Retina (tissue), 1 donor: ENCODE measurements at regions not wholly inside any gene's neighbourhood (a gene's known extent, or its start where the extent isn't known, plus 50 kb on each side); places are given as distances from the start of the nearest gene placed in this dataset.

ENCODE experiments used
- DNase-seq: peaks from one replicate; pipeline ENCODE4 v3.0.0-alpha.2; 2016

DNA sequence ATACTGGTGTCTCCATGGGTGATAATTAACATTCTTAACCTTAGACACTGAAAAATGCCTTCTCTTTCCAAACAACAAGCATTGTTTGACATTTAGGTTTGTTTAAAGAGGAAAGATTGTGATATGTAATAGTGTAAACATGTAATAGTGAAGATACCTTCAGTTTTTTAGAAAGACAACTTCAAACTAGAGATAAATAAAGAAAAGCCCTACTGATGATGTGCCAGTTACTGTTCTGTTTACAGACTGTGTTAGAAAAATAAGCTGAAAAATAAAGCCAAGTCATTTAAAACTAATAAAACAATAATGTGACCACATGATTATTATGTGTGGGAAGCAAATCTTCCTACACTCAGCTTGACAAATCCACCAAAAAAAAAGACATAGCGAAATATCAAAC is 2035.3 kb upstream of the TENM3 start:
- no peak for DNase-seq

- DNase-seq, result no peak
Measured at GRCh38 chr4:180217070-180217469, 2026.1 kb upstream of the TENM3 start.

GRCh38 chr4:180219080-180219479 is 2024.1 kb upstream of the TENM3 start:
- DNase-seq, result no peak

- DNase-seq, result no peak
Measured at GRCh38 chr4:180225977-180226376, 2017.2 kb upstream of the TENM3 start.

DNA sequence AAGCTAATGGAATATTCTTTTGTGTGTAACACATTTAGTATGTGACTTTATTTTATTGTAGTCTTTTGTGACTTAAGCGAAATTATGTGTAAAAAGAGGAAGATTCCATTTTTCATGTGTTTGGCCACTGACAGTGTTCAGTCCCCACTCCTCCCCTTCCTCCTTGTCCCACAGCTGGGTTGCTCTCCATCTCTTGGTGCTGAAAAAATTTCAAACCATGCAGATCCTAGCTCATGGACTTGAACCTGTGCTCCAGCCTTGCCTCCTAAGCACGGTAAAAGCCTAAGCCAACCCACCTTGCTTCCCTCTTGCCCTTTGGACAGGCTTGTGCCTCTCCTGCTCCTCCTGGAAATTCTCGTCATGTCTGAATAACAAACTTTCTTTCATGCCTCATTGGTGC is 2008.5 kb upstream of the TENM3 start:
- DNase-seq, result no peak

GRCh38 chr4:180240670-180241069 is 2002.5 kb upstream of the TENM3 start:
- DNase-seq, result no peak

DNA sequence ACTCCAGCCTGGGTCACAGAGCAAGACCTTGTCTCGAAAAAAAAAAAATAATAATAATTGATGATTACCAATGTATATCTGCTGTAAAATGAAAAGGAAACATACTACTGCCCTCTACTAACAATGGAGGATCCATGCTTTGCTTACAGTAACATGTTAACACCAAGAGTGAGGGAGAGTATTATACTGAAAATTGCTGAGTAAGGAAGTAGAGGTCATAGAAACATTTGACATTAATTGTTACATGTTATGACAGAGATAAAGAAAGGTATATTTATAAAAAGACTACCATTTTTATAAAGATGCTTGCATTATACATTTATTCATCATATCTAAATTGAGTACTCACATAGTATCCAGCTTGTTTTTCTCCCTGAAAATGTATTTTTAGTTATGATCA is 1989.8 kb upstream of the TENM3 start:
- no peak for DNase-seq

DNA sequence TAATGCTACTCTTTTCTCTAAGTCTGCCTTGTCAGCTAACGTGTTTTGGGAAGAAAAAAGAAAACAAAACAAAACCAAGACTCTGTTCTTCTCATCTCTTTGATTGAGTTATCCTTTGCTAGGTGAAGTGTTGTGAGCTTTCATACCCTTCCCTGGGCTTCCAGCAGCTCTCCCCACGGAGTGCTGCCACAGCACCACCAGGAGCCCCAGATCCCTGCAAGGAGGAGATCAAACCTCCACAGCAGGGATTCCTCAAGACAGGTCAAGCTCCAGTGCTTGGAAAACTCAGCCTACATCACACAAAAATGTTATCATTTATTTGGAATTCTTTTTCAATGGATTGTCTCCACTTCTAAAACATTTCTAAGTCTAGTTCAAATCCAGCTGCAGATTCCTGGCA is 1981.9 kb upstream of the TENM3 start:
- DNase-seq, result no peak

DNA sequence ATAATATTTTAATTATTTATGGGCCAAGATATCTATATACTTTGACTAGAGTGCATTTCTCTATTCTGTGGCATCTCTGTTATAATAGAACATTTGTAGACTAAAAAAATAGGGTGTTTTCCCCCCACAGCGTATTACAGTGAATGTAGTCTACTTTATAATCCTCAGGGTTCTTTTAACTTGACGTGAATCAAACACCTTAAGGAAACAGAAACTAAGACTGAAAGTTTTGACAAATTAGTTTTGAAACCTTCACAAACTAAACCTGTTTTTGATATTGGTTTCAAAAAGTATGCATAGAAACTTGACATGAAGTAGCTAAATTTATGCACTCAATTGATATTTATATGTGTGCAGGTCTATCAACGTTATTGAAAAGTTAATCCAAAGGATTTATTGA is 1963.1 kb upstream of the TENM3 start:
- no peak for DNase-seq

DNA sequence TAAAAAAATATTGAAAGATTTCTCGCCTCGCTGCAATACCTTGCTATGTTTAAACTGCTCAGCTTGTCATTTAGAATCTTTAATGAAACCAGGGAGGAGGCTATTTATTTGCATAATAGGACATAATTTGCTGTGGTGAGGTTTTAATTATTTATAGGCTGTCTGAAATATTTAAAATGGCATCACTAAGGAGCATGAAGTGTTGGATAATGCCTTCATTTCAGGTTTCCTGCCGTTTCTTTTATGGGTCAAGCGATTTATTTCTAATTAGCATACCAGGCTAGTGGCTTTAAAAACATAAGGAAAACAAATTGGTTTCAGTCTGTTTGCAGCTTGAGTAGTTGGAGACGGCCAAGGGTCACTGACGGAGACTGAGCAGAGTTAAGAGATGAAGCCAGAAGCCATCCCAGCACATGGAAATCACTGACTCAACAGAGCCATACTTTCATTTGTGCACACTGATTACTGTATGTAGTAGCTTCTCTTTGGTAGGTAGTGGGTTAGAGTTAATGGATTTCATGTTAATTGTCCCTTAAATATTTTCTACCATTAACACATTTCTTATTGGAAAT is 1962.4 kb upstream of the TENM3 start:
- peak; percentile 42 for DNase-seq

DNA sequence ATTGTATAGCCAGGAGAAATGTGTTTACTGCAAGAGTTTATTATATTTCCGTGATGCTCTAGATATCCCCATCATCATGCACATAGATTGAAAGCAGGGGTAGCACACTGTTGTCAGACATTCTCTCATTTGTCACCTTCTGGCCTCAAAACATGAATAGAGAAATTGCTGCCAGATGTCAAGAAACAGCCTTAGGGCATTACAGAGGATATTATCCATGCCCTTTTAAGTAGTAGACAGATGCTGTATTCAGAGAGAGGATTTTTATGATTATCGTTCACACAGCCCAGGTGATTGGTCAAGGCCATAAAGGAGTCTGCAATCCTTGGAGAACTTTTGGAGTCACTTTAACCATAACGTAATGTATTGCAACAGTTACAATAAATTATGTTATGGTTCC is 1961.5 kb upstream of the TENM3 start:
- peak; percentile 4 for DNase-seq

- DNase-seq, result no peak
Measured at GRCh38 chr4:180284267-180284666, 1958.9 kb upstream of the TENM3 start.

DNA sequence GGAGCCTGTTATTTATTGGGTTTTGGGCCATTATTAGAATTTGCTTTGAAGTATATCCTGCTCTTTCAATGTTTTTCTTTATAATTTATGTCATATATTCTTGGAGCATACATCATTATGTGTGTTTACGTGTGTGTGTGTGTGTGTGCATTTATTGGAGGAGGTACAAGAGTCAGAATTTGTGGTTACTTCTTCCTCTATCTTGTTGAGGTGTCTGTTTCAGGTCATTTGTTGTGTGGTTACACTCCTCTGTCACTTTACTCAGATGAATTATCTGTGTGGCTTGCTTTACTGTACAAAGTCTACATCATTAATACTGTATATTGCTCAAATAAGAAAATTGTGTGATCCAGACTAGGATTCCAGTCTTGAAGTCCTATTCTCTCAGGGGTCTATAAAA is 1957.4 kb upstream of the TENM3 start:
- no peak for DNase-seq

DNA sequence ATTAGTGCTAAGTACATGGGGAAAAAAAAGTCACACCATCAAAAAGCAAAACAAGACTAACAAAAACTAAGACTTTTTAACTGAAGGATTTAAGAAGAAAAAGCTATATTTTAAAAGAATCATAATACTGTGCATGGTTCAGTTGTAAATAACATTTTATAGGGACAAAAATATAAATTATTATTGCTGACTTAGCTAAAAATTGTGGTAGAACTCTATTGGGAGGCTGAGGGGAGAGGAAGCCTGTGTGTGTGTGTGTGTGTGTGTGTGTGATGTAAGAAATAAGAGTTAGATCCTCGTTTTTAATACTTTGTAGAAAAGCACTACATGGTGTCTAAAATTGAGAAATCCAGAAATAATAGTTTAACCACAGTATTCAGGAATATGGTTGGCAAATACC is 1950.9 kb upstream of the TENM3 start:
- DNase-seq, result no peak

DNA sequence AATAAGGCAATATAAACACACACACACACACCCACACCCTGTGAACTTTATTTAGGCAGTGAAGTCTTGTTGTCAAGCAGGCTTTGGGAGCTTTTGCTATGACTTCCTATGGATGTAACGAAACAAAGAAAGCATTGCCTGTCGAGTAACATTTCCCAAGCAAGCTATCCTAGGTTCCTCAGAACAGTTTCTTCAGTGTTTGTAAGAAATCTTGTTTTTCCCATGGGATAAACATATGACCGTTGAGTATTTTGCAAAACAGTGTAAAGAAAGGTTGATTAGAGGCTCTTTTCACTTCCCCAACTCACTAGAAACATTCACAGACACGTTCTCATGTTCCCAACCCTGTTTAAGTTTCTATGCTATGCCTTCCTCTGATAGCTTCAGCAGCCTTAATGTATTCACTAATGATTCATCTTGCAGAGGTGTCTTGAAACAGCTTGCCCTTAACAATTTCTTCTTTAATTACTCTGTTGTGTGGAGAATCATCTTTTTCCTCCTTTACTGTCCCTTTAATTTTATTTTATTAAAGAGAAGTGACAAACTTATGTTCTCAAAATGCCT is 1947.1 kb upstream of the TENM3 start:
- no peak for DNase-seq

- DNase-seq, result no peak
Measured at GRCh38 chr4:180304321-180304720, 1938.9 kb upstream of the TENM3 start.

- no peak for DNase-seq
Measured at GRCh38 chr4:180310616-180311015, 1932.6 kb upstream of the TENM3 start.

- no peak for DNase-seq
Measured at GRCh38 chr4:180314972-180315371, 1928.2 kb upstream of the TENM3 start.

DNA sequence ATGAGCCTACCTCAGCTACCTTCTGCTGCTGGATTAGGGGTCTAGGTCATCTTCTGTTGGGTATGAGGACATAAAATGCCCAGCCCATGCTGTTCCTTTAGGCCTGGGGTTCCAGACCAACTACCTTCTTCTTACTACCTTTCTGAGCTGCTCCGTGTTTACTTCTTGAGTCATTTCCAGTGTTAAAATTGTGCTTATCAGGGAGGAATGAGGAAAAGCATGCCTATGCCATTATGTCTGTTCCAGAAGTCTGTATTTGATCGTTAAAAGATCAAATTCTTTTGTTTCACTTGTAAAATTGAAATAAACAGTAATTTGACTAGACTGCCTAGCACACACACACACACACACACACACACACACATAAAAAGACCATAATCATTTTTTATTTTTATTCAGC is 1912.7 kb upstream of the TENM3 start:
- no peak for DNase-seq

GRCh38 chr4:180333162-180333561 is 1910.0 kb upstream of the TENM3 start:
- no peak for DNase-seq

DNA sequence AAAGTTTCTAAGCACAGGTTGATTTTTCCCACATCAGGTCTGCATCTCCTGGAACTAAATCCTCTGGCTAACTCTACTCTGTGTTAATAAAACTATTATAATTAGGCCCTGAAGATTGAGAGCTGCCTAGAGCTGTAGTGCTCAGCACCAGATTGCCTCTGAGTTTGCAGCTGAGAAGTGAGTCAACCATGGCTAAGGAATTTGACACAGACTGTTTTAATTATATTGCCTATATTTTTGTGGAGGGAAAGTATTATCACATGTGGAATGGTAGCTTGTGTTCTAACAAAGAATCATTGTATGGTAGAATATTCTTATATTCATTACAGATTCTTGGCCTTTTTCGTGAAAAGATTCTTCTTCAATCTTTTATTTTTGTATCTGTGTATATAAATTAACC is 1907.6 kb upstream of the TENM3 start:
- no peak for DNase-seq

DNA sequence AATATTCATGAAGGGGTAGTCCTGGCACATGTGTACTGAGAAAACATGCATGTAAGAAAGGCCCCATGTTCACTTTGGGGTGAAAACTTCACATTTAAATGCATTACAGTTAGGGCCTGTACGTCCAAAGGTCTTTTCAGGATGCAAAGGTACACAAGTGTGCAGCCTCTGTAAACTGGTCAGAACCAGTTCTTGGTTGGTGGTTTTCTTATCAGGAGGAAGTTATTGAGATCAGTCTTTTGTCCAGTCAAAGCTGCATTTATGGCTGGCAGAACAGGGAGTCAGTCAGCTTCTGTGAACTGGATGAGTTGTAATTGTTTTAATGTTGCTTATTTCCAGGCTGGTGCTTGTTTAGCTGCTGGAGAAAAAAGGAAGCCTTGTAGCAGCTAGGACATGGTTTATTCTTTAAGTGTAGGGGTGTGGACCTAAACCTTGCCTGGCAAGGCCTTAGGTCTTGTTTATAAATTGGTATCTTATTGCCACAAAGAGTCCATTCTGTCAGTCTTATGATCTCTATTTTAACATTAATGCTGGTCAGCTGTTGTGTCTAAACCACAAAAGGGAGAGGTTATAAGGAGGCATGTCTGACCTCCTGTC is 1906.6 kb upstream of the TENM3 start:
- no peak for DNase-seq

- DNase-seq, result no peak
Measured at GRCh38 chr4:180341926-180342325, 1901.3 kb upstream of the TENM3 start.

DNA sequence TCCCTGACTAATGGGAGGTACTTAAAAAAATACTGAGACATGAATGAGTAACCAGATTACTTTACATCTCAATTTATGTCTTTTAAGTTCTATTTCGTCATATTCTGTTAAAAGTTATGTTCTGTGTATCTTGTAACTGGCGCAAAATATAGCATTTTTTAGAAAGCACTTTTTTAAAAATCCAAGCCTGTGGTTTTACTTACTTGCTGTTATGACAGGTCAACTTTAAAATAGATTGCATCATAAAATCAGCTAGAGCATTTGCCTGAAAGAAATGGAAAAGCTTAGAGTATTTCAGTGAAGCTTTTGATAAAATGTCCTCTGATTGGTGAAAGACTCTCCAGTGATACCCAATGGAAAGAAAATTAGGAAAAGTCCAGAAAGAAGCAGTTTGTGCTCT is 1892.3 kb upstream of the TENM3 start:
- no peak for DNase-seq

DNA sequence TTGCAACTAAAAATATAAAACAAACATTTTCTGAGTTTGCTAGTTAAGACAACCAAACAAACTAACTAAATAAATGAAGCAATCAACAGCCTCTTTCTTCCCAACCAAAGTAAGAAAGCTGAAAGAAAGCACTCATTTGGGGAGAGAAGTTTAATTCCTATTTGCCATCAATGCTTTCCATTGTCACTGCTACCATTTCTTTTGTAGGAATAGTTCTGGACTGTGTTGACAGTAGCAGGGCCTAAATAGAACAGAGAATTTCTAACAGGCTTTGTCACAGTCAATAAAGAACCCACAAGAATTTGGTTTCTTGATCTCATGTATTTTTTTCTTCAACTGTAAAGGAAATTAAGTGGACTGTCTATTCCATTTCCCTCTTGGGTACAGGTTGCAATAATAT is 1886.4 kb upstream of the TENM3 start:
- DNase-seq, result no peak
